ENCODE measurements at regions not wholly inside any gene's neighbourhood (a gene's known extent, or its start where the extent isn't known, plus 50 kb on each side); places are given as distances from the start of the nearest gene placed in this dataset.

DNA sequence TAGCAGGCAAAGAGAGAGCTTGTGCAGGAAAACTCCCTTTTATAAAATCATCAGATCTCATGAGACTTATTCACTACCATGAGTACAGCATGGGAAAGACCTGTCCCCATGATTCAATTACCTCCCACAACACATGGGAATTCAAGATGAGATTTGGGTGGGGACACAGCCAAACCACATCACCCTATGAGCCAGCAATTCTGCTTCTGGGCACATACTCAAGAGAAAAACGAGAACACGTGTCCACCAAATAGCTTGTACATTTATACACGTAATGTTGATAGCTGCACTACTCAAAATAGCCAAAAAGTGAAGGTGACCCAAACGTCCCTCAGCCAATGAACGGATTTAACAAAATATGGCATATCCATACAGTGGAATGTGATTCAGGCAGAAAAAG lies 94.5 kb upstream of the DHRSX start:
- H3K27ac ChIP-seq (ENCODE audit: low read depth in 2 of 2, low read length in 1 of 2) = peak overlapping the region in 1 of 2 experiments; percentile 46; a peak in 1 of 4 replicates

DNA sequence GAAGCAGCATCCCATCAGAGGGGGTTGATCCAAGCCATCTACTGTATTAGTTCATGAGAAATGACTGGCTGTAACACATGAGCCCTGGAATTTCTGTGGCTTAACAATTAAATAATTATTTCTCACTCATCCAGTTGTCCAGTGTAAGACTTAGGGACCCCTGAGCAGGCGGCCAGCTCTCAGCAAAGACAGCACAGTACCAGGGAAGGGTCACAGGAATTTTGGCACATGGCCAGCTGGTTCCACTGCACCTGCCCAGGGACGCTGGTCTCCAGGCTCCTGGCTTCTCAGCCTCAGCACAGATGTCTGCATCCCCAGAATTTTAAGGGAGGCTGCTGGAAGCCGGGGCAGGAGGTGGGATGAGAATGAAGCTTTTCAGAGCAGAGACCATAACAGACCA lies 93.7 kb upstream of the DHRSX start:
- Histone ChIP-seq H3K36me3 (replicated peaks in 1 of 2; ENCODE audit: control insufficient read depth in 1 of 2, insufficient read depth in 2 of 2, low read length in 1 of 2) (no peaks in the 10 kb centered on the region), H2AFZ (ENCODE audit: low read depth) (no peak overlapping the region), H4K20me1 (ENCODE audit: insufficient read depth) (no peaks in the 10 kb centered on the region), H3K79me2 (ENCODE audit: insufficient read depth) (no peaks in the 10 kb centered on the region), H3K9me2 (no peaks in the 10 kb centered on the region), H3K9ac (no peak overlapping the region), H3F3A (replicated peaks; ENCODE audit: insufficient read depth) (no peaks in the 10 kb centered on the region), H3K4me1 (ENCODE audit: control insufficient read depth in 1 of 2, insufficient read depth in 2 of 2, low read depth in 1 of 2, low read length in 1 of 2) (no peaks in the 10 kb centered on the region), H3K9me3 (no peaks in the 10 kb centered on the region), H3K4me3 (ENCODE audit: low read depth in 2 of 2, low read length in 1 of 2) (no peak overlapping the region), H3K4me2 (no peak overlapping the region), H3K27ac (ENCODE audit: low read depth in 2 of 2, low read length in 1 of 2) (peak overlapping the region in 1 of 2 experiments; percentile 46; a peak in 1 of 4 replicates), H3K27me3 (ENCODE audit: insufficient read depth) (no peaks in the 10 kb centered on the region; the same call in 1 of the 2 replicates)
- CTCF ChIA-PET = no interaction called here
- WGBS (ENCODE audit: low lambda C conversion rate) = 53% methylated on average over 3 of the region's 3 CpGs
- DNase-seq = no peak
- TF ChIP-seq NFIC (IDR thresholded peaks at IDR 0.05; ENCODE audit: borderline replicate concordance) = 0 out of 2 replicates have a peak, but pooled peaks have one; percentile 6
- TF ChIP-seq, protein P1, sequence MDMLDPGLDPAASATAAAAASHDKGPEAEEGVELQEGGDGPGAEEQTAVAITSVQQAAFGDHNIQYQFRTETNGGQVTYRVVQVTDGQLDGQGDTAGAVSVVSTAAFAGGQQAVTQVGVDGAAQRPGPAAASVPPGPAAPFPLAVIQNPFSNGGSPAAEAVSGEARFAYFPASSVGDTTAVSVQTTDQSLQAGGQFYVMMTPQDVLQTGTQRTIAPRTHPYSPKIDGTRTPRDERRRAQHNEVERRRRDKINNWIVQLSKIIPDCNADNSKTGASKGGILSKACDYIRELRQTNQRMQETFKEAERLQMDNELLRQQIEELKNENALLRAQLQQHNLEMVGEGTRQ (IDR thresholded peaks at IDR 0.05; ENCODE audit: borderline replicate concordance, low read depth, low read length) = no peak
- POLR2A ChIA-PET = no interaction called here

More for the DNA sequence above, 94.5 kb upstream of the DHRSX start:
- TF ChIP-seq RFX5 (IDR thresholded peaks at IDR 0.05; ENCODE audit: low read length) (no peak), JUND (IDR thresholded peaks at IDR 0.05) (no peak), ELF1 (IDR thresholded peaks at IDR 0.05) (no peak), NRF1 (IDR thresholded peaks at IDR 0.05; ENCODE audit: low read depth, low read length) (no peak), TCF12 (IDR thresholded peaks at IDR 0.05) (peak; percentile 13; the same call in 1 of the 2 replicates), CHD2 (IDR thresholded peaks at IDR 0.05; ENCODE audit: low read length, partially characterized antibody) (no peak), TAF1 (IDR thresholded peaks at IDR 0.05; ENCODE audit: borderline replicate concordance, low read depth, low read length) (no peak), NFIC (IDR thresholded peaks at IDR 0.05; ENCODE audit: borderline replicate concordance) (peak; percentile 17; the same call in 1 of the 2 replicates)
- TF ChIP-seq, protein P2, sequence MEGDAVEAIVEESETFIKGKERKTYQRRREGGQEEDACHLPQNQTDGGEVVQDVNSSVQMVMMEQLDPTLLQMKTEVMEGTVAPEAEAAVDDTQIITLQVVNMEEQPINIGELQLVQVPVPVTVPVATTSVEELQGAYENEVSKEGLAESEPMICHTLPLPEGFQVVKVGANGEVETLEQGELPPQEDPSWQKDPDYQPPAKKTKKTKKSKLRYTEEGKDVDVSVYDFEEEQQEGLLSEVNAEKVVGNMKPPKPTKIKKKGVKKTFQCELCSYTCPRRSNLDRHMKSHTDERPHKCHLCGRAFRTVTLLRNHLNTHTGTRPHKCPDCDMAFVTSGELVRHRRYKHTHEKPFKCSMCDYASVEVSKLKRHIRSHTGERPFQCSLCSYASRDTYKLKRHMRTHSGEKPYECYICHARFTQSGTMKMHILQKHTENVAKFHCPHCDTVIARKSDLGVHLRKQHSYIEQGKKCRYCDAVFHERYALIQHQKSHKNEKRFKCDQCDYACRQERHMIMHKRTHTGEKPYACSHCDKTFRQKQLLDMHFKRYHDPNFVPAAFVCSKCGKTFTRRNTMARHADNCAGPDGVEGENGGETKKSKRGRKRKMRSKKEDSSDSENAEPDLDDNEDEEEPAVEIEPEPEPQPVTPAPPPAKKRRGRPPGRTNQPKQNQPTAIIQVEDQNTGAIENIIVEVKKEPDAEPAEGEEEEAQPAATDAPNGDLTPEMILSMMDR (IDR thresholded peaks at IDR 0.05) = no peak
- TF ChIP-seq, protein P3, sequence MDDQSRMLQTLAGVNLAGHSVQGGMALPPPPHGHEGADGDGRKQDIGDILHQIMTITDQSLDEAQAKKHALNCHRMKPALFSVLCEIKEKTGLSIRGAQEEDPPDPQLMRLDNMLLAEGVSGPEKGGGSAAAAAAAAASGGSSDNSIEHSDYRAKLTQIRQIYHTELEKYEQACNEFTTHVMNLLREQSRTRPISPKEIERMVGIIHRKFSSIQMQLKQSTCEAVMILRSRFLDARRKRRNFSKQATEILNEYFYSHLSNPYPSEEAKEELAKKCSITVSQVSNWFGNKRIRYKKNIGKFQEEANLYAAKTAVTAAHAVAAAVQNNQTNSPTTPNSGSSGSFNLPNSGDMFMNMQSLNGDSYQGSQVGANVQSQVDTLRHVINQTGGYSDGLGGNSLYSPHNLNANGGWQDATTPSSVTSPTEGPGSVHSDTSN (IDR thresholded peaks at IDR 0.05) = no peak
- TF ChIP-seq, protein P4, sequence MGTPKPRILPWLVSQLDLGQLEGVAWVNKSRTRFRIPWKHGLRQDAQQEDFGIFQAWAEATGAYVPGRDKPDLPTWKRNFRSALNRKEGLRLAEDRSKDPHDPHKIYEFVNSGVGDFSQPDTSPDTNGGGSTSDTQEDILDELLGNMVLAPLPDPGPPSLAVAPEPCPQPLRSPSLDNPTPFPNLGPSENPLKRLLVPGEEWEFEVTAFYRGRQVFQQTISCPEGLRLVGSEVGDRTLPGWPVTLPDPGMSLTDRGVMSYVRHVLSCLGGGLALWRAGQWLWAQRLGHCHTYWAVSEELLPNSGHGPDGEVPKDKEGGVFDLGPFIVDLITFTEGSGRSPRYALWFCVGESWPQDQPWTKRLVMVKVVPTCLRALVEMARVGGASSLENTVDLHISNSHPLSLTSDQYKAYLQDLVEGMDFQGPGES (IDR thresholded peaks at IDR 0.05; ENCODE audit: low read depth, low read length) = no peak
- TF ChIP-seq, protein P5, sequence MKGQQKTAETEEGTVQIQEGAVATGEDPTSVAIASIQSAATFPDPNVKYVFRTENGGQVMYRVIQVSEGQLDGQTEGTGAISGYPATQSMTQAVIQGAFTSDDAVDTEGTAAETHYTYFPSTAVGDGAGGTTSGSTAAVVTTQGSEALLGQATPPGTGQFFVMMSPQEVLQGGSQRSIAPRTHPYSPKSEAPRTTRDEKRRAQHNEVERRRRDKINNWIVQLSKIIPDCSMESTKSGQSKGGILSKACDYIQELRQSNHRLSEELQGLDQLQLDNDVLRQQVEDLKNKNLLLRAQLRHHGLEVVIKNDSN (IDR thresholded peaks at IDR 0.05; ENCODE audit: borderline replicate concordance, low read depth) = no peak
- no peak overlapping the region for H3K9ac ChIP-seq
- WGBS (ENCODE audit: low lambda C conversion rate) = 31% methylated on average over 5 of the region's 5 CpGs
- no peaks in the 10 kb centered on the region for H3F3A ChIP-seq (replicated peaks; ENCODE audit: insufficient read depth)
- H2AFZ ChIP-seq (ENCODE audit: low read depth) = no peak overlapping the region
- ChIA-PET POLR2A (no interaction called here), CTCF (no interaction called here)
- no peak overlapping the region for H3K4me2 ChIP-seq
- DNase-seq = no peak
- no peaks in the 10 kb centered on the region for H3K4me1 ChIP-seq (ENCODE audit: control insufficient read depth in 1 of 2, insufficient read depth in 2 of 2, low read depth in 1 of 2, low read length in 1 of 2)
- no peaks in the 10 kb centered on the region for H3K36me3 ChIP-seq (replicated peaks in 1 of 2; ENCODE audit: control insufficient read depth in 1 of 2, insufficient read depth in 2 of 2, low read length in 1 of 2)
- H3K9me2 ChIP-seq = no peaks in the 10 kb centered on the region
- no peaks in the 10 kb centered on the region for H3K9me3 ChIP-seq
- H4K20me1 ChIP-seq (ENCODE audit: insufficient read depth) = no peaks in the 10 kb centered on the region
- no peak overlapping the region for H3K4me3 ChIP-seq (ENCODE audit: low read depth in 2 of 2, low read length in 1 of 2)
- H3K27me3 ChIP-seq (ENCODE audit: insufficient read depth) = no peaks in the 10 kb centered on the region; the same call in 1 of the 2 replicates
- no peaks in the 10 kb centered on the region for H3K79me2 ChIP-seq (ENCODE audit: insufficient read depth)
